ENCODE measurements at regions not wholly inside any gene's neighbourhood (a gene's known extent, or its start where the extent isn't known, plus 50 kb on each side); places are given as distances from the start of the nearest gene placed in this dataset.

DNA sequence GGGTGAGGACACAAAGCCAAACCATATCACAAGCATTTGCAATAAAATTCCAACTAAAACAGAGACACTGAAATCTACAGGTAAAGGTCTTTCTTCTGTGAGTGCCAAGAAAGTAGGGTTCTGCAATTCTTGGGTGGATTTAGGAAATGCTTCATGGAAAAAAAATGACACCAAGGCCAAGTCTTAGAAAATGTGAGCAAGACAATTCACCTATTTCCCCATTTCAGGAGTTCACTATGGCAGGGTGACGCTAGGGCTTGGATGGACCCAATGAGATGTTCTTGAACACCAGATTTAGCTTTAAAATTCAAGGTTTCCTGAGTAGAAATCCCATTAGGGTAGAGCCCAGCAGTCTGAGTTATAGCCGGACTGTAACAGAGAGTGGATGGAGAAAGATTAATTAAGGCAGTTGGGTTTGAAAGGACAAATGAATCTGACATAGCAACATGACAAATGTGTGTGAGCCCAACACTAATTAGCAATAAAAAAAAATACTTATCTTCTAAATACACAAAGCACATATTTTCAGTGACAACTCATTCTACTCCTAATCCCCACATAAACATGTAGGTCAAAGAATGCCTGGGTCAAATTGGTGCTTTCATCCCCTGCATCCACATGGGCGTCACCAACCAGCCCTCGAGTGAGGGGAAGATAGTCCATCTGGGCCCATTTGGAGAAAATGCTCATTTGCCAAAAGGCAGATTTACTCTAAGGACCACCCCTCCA lies 180.4 kb upstream of the JARID2 start (continued):
- TF ChIP-seq RBAK (tag by site-specific recombination; IDR thresholded peaks at IDR 0.05) (no peak), ZNF140 (tag by site-specific recombination; IDR thresholded peaks at IDR 0.05) (no peak), ZNF132 (tag by site-specific recombination; IDR thresholded peaks at IDR 0.05; ENCODE audit: borderline replicate concordance) (no peak), ZNF184 (tag by site-specific recombination; IDR thresholded peaks at IDR 0.05) (no peak), TCF7L2 (IDR thresholded peaks at IDR 0.05; ENCODE audit: borderline replicate concordance, low read depth, low read length) (peak; percentile 38; the same call in 1 of the 2 replicates), ZNF664 (tag by site-specific recombination; IDR thresholded peaks at IDR 0.05) (no peak), ZNF560 (tag by site-specific recombination; IDR thresholded peaks at IDR 0.05; ENCODE audit: borderline replicate concordance) (no peak), ZNF701 (tag by site-specific recombination; IDR thresholded peaks at IDR 0.05) (no peak), SP7 (tag by site-specific recombination; IDR thresholded peaks at IDR 0.05) (peak; percentile 94), ZNF629 (tag by site-specific recombination; IDR thresholded peaks at IDR 0.05) (peak; percentile 80), ZEB2 (tag by site-specific recombination; IDR thresholded peaks at IDR 0.05) (peak; percentile 86), ZBTB17 (tag by site-specific recombination; IDR thresholded peaks at IDR 0.05) (no peak), MEIS1 (CRISPR knock-in tag; IDR thresholded peaks at IDR 0.05; ENCODE audit: borderline replicate concordance) (no peak), PRDM1 (tag by site-specific recombination; IDR thresholded peaks at IDR 0.05) (no peak), GFI1B (tag by site-specific recombination; IDR thresholded peaks at IDR 0.05) (peak; percentile 66; the same call in 1 of the 2 replicates), ZNF561 (tag by site-specific recombination; IDR thresholded peaks at IDR 0.05; ENCODE audit: borderline replicate concordance) (no peak; the same call in 1 of the 2 replicates), ZNF214 (tag by site-specific recombination; IDR thresholded peaks at IDR 0.05; ENCODE audit: borderline replicate concordance) (no peak), ZNF623 (tag by site-specific recombination; IDR thresholded peaks at IDR 0.05) (no peak), ZNF335 (tag by site-specific recombination; conservative IDR thresholded peaks at IDR 0.05) (peak; percentile 37; the same call in 1 of the 2 replicates), ZNF114 (tag by site-specific recombination; IDR thresholded peaks at IDR 0.05) (no peak), ZNF16 (tag by site-specific recombination; IDR thresholded peaks at IDR 0.05; ENCODE audit: low read depth) (no peak), ZNF37A (tag by site-specific recombination; IDR thresholded peaks at IDR 0.05) (no peak)
- TF ChIP-seq, protein P1, sequence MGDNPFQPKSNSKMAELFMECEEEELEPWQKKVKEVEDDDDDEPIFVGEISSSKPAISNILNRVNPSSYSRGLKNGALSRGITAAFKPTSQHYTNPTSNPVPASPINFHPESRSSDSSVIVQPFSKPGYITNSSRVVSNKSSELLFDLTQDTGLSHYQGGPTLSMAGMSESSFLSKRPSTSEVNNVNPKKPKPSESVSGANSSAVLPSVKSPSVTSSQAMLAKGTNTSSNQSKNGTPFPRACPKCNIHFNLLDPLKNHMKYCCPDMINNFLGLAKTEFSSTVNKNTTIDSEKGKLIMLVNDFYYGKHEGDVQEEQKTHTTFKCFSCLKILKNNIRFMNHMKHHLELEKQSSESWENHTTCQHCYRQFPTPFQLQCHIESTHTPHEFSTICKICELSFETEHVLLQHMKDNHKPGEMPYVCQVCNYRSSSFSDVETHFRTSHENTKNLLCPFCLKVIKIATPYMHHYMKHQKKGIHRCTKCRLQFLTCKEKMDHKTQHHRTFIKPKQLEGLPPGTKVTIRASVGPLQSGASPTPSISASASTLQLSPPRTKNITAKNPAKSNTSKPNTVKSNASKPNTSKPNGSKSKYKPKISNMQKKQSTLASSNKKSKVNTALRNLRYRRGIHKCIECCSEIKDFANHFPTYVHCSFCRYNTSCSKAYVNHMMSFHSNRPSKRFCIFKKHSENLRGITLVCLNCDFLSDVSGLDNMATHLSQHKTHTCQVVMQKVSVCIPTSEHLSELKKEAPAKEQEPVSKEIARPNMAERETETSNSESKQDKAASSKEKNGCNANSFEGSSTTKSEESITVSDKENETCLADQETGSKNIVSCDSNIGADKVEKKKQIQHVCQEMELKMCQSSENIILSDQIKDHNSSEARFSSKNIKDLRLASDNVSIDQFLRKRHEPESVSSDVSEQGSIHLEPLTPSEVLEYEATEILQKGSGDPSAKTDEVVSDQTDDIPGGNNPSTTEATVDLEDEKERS (tag by site-specific recombination; IDR thresholded peaks at IDR 0.05) = no peak
- TF ChIP-seq, protein P2, sequence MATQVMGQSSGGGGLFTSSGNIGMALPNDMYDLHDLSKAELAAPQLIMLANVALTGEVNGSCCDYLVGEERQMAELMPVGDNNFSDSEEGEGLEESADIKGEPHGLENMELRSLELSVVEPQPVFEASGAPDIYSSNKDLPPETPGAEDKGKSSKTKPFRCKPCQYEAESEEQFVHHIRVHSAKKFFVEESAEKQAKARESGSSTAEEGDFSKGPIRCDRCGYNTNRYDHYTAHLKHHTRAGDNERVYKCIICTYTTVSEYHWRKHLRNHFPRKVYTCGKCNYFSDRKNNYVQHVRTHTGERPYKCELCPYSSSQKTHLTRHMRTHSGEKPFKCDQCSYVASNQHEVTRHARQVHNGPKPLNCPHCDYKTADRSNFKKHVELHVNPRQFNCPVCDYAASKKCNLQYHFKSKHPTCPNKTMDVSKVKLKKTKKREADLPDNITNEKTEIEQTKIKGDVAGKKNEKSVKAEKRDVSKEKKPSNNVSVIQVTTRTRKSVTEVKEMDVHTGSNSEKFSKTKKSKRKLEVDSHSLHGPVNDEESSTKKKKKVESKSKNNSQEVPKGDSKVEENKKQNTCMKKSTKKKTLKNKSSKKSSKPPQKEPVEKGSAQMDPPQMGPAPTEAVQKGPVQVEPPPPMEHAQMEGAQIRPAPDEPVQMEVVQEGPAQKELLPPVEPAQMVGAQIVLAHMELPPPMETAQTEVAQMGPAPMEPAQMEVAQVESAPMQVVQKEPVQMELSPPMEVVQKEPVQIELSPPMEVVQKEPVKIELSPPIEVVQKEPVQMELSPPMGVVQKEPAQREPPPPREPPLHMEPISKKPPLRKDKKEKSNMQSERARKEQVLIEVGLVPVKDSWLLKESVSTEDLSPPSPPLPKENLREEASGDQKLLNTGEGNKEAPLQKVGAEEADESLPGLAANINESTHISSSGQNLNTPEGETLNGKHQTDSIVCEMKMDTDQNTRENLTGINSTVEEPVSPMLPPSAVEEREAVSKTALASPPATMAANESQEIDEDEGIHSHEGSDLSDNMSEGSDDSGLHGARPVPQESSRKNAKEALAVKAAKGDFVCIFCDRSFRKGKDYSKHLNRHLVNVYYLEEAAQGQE (tag by site-specific recombination; IDR thresholded peaks at IDR 0.05) = no peak
- TF ChIP-seq, protein P3, sequence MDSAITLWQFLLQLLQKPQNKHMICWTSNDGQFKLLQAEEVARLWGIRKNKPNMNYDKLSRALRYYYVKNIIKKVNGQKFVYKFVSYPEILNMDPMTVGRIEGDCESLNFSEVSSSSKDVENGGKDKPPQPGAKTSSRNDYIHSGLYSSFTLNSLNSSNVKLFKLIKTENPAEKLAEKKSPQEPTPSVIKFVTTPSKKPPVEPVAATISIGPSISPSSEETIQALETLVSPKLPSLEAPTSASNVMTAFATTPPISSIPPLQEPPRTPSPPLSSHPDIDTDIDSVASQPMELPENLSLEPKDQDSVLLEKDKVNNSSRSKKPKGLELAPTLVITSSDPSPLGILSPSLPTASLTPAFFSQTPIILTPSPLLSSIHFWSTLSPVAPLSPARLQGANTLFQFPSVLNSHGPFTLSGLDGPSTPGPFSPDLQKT (IDR thresholded peaks at IDR 0.05; ENCODE audit: borderline replicate concordance, low read depth, low read length) = no peak
- TF ChIP-seq, protein P4, sequence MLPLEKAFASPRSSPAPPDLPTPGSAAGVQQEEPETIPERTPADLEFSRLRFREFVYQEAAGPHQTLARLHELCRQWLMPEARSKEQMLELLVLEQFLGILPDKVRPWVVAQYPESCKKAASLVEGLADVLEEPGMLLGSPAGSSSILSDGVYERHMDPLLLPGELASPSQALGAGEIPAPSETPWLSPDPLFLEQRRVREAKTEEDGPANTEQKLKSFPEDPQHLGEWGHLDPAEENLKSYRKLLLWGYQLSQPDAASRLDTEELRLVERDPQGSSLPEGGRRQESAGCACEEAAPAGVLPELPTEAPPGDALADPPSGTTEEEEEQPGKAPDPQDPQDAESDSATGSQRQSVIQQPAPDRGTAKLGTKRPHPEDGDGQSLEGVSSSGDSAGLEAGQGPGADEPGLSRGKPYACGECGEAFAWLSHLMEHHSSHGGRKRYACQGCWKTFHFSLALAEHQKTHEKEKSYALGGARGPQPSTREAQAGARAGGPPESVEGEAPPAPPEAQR (tag by site-specific recombination; IDR thresholded peaks at IDR 0.05) = no peak
- TF ChIP-seq, protein P5, sequence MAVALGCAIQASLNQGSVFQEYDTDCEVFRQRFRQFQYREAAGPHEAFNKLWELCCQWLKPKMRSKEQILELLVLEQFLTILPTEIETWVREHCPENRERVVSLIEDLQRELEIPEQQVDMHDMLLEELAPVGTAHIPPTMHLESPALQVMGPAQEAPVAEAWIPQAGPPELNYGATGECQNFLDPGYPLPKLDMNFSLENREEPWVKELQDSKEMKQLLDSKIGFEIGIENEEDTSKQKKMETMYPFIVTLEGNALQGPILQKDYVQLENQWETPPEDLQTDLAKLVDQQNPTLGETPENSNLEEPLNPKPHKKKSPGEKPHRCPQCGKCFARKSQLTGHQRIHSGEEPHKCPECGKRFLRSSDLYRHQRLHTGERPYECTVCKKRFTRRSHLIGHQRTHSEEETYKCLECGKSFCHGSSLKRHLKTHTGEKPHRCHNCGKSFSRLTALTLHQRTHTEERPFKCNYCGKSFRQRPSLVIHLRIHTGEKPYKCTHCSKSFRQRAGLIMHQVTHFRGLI (tag by site-specific recombination; IDR thresholded peaks at IDR 0.05) = peak; percentile 70; the same call in 1 of the 2 replicates
- TF ChIP-seq, protein P6, sequence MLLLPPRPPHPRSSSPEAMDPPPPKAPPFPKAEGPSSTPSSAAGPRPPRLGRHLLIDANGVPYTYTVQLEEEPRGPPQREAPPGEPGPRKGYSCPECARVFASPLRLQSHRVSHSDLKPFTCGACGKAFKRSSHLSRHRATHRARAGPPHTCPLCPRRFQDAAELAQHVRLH (tag by site-specific recombination; IDR thresholded peaks at IDR 0.05) = no peak
